ENCODE measurements at regions not wholly inside any gene's neighbourhood (a gene's known extent, or its start where the extent isn't known, plus 50 kb on each side); places are given as distances from the start of the nearest gene placed in this dataset.

DNA sequence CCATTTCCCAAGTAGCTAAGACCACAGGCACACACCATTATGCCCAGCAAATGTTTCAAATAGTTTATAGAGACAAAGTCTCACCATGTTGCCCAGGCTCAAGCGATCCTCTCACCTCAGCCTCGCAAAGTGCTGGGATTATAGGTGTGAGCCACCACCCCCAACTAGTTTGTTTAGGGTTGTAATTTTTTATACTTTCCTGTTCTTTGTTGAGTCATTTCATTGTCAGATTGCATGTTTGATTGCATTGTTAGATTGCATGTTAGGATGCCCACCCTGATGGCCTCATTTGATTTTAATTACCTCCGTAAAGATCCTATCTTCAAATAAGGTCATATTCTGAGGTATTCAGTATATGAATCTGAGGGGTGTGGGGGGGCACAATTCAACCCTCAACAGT, 73.3 kb upstream of the SASH1 start:
- no peak overlapping the region for H3K4me3 ChIP-seq (ENCODE audit: low read depth in 1 of 5, low read length in 5 of 5)
- no peaks in the 10 kb centered on the region for H3K9me3 ChIP-seq (ENCODE audit: control insufficient read depth in 5 of 5, low read length in 5 of 5)
- peaks cover 0 to 4% (median 3%) of the 10 kb centered on the region in 5 donors for H3K27me3 ChIP-seq (ENCODE audit: control insufficient read depth in 5 of 5, insufficient read depth in 4 of 5, low read length in 5 of 5)
- H3K36me3 ChIP-seq (ENCODE audit: control insufficient read depth in 5 of 5, insufficient read depth in 5 of 5, low read length in 5 of 5): no peaks in the 10 kb centered on the region
- no peak overlapping the region for H3K27ac ChIP-seq (ENCODE audit: low read depth, low read length)
- H3K4me1 ChIP-seq (ENCODE audit: control insufficient read depth in 5 of 5, insufficient read depth in 5 of 5, low read length in 5 of 5): peaks cover 0 to 6% (median 3%) of the 10 kb centered on the region in 5 donors
- H3K9ac ChIP-seq (ENCODE audit: low read length in 5 of 5): no peak overlapping the region

DNA sequence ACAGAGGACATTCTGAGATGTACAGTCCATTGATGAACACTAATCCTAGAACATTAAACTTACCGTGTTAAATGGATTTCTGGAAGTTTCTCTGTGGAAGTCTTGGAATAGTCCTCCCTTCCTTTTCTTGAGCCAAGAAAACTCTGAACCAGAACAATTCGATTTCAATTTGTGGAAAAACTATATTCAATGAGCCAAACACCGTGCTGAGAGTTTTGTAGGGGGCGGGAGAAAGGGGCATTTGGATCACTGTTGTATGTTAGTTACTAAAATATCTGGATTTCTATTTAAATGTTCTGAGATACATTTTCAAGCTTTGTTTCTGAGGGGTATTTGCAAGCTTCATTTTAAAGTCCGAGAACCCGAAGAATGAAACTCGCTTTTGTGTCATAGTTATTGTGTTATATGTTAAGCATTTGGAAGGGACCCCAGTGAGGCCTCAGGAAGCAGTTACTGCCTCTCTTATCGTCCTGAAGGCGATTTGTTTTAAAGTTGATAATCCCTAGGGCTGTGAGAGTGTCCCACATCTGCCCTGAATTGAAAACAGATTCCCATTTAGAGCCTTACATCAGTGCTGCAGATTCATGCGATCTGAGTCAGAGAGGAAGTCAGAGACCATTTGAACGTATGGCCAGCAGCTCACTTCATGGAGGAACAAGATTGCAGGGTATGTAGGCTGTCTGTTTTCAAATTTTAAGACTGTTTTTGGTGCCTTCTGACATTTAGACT, 70.8 kb upstream of the SASH1 start:
- Histone ChIP-seq H3K36me3 (ENCODE audit: control insufficient read depth in 5 of 5, insufficient read depth in 5 of 5, low read length in 5 of 5) (no peaks in the 10 kb centered on the region), H3K4me3 (ENCODE audit: low read depth in 1 of 5, low read length in 5 of 5) (peak overlapping the region; percentile 7 to 61 (median 33)), H3K27me3 (ENCODE audit: control insufficient read depth in 5 of 5, insufficient read depth in 4 of 5, low read length in 5 of 5) (peaks cover 0 to 6% (median 4%) of the 10 kb centered on the region in 5 donors), H3K9ac (ENCODE audit: low read length in 5 of 5) (peak overlapping the region in 1 of 5 donors; percentile 29), H3K4me1 (ENCODE audit: control insufficient read depth in 5 of 5, insufficient read depth in 5 of 5, low read length in 5 of 5) (peaks cover 0 to 6% (median 3%) of the 10 kb centered on the region in 5 donors), H3K9me3 (ENCODE audit: control insufficient read depth in 5 of 5, low read length in 5 of 5) (no peaks in the 10 kb centered on the region), H3K27ac (ENCODE audit: low read depth, low read length) (peak overlapping the region; percentile 66)

DNA sequence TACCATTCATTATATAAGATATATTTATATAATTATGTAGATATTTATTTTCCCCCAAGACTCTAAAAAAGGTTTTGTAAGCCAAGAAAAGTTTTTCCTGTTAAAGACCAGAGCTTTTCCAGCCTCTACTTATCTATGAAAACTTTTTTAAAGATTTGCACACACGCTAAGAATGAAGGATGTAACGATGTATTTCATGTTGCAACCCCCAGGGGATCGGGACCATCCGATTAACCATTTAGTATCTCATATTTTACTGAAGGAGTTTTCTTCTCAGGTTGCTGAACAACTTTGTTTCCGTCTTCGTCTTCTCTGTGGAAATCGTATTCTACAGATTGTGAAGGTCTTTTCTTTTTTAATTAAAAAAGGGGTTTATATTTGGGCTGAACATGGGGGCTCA, 70.0 kb upstream of the SASH1 start:
- Histone ChIP-seq H3K9ac (ENCODE audit: low read length in 5 of 5) (no peak overlapping the region), H3K9me3 (ENCODE audit: control insufficient read depth in 5 of 5, low read length in 5 of 5) (no peaks in the 10 kb centered on the region), H3K4me1 (ENCODE audit: control insufficient read depth in 5 of 5, insufficient read depth in 5 of 5, low read length in 5 of 5) (peaks cover 0 to 6% (median 3%) of the 10 kb centered on the region in 5 donors), H3K27me3 (ENCODE audit: control insufficient read depth in 5 of 5, insufficient read depth in 4 of 5, low read length in 5 of 5) (peaks cover 0 to 6% (median 3%) of the 10 kb centered on the region in 5 donors), H3K4me3 (ENCODE audit: low read depth in 1 of 5, low read length in 5 of 5) (peak overlapping the region; percentile 0 to 61 (median 33)), H3K27ac (ENCODE audit: low read depth, low read length) (no peak overlapping the region), H3K36me3 (ENCODE audit: control insufficient read depth in 5 of 5, insufficient read depth in 5 of 5, low read length in 5 of 5) (no peaks in the 10 kb centered on the region)

DNA sequence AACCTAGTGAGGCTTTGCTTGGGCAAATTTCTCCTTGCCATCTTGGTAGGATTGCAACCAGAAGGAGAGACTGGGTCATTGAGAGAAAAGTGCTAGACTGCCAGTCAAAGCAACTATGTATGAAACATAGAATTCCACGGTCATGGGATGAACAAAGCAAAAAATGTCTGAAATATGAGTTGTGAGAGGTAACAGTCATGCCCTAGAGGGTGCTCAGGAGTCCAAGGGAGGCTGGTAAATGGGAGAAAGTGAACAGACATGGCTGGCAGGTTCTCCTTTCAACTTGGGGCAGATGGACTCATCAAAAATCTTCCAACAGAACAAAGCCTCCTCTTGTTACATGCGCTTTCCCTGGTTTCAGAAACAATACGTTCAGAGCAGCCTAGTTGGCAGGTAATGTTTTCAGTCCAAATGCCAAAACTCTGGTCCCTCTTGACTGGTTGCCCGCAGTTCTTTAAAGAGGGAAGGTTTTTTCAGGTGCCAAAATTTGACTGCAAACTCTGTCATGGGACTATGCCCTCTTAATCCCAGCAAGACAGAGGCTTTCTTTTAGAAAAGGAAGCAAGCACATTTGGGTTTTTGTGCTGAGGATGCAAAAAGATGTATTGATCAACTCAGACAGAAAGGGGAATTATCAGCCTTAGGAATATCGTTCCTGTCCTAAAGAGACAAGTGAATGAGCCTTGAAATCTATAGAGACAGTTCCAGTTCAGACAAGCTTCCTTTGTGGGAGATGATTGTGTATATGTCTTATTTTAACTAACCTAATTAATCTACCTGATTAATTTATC, 68.5 kb upstream of the SASH1 start:
- peaks cover 0 to 6% (median 0%) of the 10 kb centered on the region in 5 donors for H3K27me3 ChIP-seq (ENCODE audit: control insufficient read depth in 5 of 5, insufficient read depth in 4 of 5, low read length in 5 of 5)
- H3K9ac ChIP-seq (ENCODE audit: low read length in 5 of 5): no peak overlapping the region
- H3K4me1 ChIP-seq (ENCODE audit: control insufficient read depth in 5 of 5, insufficient read depth in 5 of 5, low read length in 5 of 5): peaks cover 0 to 6% (median 3%) of the 10 kb centered on the region in 5 donors
- H3K27ac ChIP-seq (ENCODE audit: low read depth, low read length): no peak overlapping the region
- no peaks in the 10 kb centered on the region for H3K9me3 ChIP-seq (ENCODE audit: control insufficient read depth in 5 of 5, low read length in 5 of 5)
- H3K36me3 ChIP-seq (ENCODE audit: control insufficient read depth in 5 of 5, insufficient read depth in 5 of 5, low read length in 5 of 5): no peaks in the 10 kb centered on the region
- peak overlapping the region in 1 of 5 donors; percentile 11 for H3K4me3 ChIP-seq (ENCODE audit: low read depth in 1 of 5, low read length in 5 of 5)

DNA sequence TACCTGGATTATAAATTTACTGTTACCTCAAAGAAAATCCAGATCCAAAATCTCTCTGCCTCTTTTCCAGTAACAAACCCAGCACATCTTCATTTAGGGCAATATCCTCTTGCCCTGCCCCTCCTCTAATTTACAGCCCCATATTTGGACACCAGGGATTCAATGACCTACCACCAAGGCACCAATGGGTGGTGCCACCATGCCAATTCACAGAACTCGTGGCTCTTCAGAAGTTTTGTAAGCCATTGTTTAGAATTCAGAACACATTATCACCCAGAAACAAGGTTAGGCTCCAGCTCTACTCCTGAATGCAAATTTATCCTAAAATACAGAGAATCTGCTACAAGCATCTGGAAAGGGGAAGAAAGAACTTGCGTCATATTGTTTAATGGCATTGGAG, 67.8 kb upstream of the SASH1 start:
- Histone ChIP-seq H3K9ac (ENCODE audit: low read length in 5 of 5) (no peak overlapping the region), H3K27me3 (ENCODE audit: control insufficient read depth in 5 of 5, insufficient read depth in 4 of 5, low read length in 5 of 5) (peaks cover 0 to 6% (median 0%) of the 10 kb centered on the region in 5 donors), H3K4me3 (ENCODE audit: low read depth in 1 of 5, low read length in 5 of 5) (no peak overlapping the region), H3K36me3 (ENCODE audit: control insufficient read depth in 5 of 5, insufficient read depth in 5 of 5, low read length in 5 of 5) (no peaks in the 10 kb centered on the region), H3K9me3 (ENCODE audit: control insufficient read depth in 5 of 5, low read length in 5 of 5) (no peaks in the 10 kb centered on the region), H3K27ac (ENCODE audit: low read depth, low read length) (no peak overlapping the region), H3K4me1 (ENCODE audit: control insufficient read depth in 5 of 5, insufficient read depth in 5 of 5, low read length in 5 of 5) (peaks cover 0 to 6% (median 3%) of the 10 kb centered on the region in 5 donors)

DNA sequence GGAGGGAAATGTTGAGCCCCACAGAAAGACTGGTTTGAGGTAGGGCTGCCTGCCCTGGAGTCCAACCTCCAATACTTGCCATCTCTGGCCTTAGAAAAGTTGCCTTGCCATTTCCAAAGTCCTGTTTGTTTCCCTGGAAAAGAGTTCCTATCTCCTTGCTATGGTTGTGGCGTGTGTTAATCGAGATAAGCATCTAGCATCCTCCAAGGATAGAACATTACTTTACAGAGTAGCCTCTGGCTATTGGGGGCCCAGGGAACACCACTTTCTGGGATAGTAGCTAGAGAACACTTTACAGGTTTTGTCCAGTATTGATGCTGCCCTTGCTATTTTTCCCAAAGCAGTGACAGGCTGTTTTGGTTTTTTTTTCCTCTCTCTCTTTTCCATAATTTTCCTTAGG, 57.4 kb upstream of the SASH1 start:
- no peak overlapping the region for H3K4me3 ChIP-seq (ENCODE audit: low read depth in 1 of 5, low read length in 5 of 5)
- H3K36me3 ChIP-seq (ENCODE audit: control insufficient read depth in 5 of 5, insufficient read depth in 5 of 5, low read length in 5 of 5): no peaks in the 10 kb centered on the region
- no peak overlapping the region for H3K9ac ChIP-seq (ENCODE audit: low read length in 5 of 5)
- H3K9me3 ChIP-seq (ENCODE audit: control insufficient read depth in 5 of 5, low read length in 5 of 5): no peaks in the 10 kb centered on the region
- no peak overlapping the region for H3K27ac ChIP-seq (ENCODE audit: low read depth, low read length)
- H3K4me1 ChIP-seq (ENCODE audit: control insufficient read depth in 5 of 5, insufficient read depth in 5 of 5, low read length in 5 of 5): peaks cover 0 to 9% (median 0%) of the 10 kb centered on the region in 5 donors
- no peaks in the 10 kb centered on the region for H3K27me3 ChIP-seq (ENCODE audit: control insufficient read depth in 5 of 5, insufficient read depth in 4 of 5, low read length in 5 of 5)

DNA sequence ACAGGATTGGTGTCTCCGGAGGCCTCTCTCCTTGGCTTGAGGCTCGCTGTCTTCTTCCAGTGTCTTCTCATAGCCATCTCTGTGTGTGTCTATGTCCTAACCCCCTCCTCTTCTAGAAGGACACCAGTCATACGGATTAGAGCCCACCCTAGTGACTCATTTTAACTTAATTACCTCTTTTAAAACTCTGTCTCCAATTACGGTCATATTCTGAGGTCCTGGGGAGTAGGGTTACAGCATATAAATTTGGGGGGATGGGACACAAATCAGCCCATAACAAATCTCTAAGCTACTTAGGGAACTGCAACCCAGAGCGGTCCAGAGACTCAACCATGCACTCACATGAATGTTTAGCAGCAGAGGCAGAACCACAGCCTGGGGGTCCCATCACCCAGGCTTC, 56.1 kb upstream of the SASH1 start:
- H3K27ac ChIP-seq (ENCODE audit: low read depth, low read length): no peak overlapping the region
- H3K9me3 ChIP-seq (ENCODE audit: control insufficient read depth in 5 of 5, low read length in 5 of 5): no peaks in the 10 kb centered on the region
- no peak overlapping the region for H3K4me3 ChIP-seq (ENCODE audit: low read depth in 1 of 5, low read length in 5 of 5)
- no peaks in the 10 kb centered on the region for H3K27me3 ChIP-seq (ENCODE audit: control insufficient read depth in 5 of 5, insufficient read depth in 4 of 5, low read length in 5 of 5)
- H3K4me1 ChIP-seq (ENCODE audit: control insufficient read depth in 5 of 5, insufficient read depth in 5 of 5, low read length in 5 of 5): peaks cover 0 to 15% (median 0%) of the 10 kb centered on the region in 5 donors
- H3K9ac ChIP-seq (ENCODE audit: low read length in 5 of 5): no peak overlapping the region
- H3K36me3 ChIP-seq (ENCODE audit: control insufficient read depth in 5 of 5, insufficient read depth in 5 of 5, low read length in 5 of 5): no peaks in the 10 kb centered on the region

DNA sequence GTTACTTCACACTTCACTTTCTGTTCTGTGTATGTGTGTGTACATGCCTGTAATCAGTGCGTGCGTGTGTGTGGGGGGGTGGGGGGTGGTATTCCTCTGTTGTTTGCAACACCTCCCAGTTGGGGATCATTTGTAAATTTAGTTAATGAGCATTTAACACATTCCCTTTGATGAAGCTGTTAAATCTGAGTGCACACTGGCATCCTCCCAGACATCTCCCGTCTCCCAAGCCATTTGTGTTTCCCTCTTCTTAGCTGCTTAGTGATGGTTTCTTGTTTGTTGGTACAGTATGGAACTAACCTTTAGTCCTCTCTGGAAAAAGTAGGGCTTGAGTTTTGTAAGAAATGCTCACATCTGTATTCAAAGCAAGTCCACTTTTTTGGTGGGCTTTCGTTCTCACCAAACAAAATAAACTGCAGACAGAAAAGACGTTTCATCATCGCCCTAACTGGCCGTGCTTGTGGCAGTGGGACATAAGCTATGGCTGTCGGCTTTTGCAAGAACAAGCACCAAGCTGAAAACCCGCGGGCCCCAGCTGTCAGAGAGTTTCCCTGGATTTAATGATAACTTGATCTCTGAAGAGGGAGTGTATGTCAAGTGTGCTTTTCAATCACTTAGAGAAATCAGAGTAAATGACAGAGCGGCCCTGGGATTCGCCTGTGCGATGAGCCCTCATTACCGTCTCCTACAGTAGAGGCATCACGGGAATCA, 54.9 kb upstream of the SASH1 start:
- no peaks in the 10 kb centered on the region for H3K27me3 ChIP-seq (ENCODE audit: control insufficient read depth in 5 of 5, insufficient read depth in 4 of 5, low read length in 5 of 5)
- no peak overlapping the region for H3K9ac ChIP-seq (ENCODE audit: low read length in 5 of 5)
- H3K36me3 ChIP-seq (ENCODE audit: control insufficient read depth in 5 of 5, insufficient read depth in 5 of 5, low read length in 5 of 5): no peaks in the 10 kb centered on the region
- H3K4me3 ChIP-seq (ENCODE audit: low read depth in 1 of 5, low read length in 5 of 5): no peak overlapping the region
- peaks cover 0 to 25% (median 0%) of the 10 kb centered on the region in 5 donors for H3K4me1 ChIP-seq (ENCODE audit: control insufficient read depth in 5 of 5, insufficient read depth in 5 of 5, low read length in 5 of 5)
- H3K27ac ChIP-seq (ENCODE audit: low read depth, low read length): no peak overlapping the region
- no peaks in the 10 kb centered on the region for H3K9me3 ChIP-seq (ENCODE audit: control insufficient read depth in 5 of 5, low read length in 5 of 5)

DNA sequence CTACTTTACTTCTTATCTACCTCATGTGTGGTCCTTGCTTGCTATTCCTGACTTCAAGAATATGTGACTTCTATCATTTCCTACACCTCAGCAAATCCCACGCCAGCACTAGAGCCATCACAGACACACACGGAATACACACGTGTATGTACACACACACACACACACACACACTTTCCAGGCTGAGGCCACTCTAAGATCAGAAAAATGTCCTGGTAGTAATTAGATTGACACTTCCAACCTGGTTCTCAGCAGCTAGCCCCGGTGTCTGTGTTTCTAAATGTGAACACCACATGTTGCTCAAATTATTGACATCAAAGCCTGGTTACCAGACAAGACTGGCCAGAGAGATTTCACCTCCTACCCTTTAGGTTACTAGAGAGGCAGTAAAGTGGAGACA, 54.1 kb upstream of the SASH1 start:
- Histone ChIP-seq H3K9ac (ENCODE audit: low read length in 5 of 5) (no peak overlapping the region), H3K27ac (ENCODE audit: low read depth, low read length) (peak overlapping the region; percentile 44), H3K4me1 (ENCODE audit: control insufficient read depth in 5 of 5, insufficient read depth in 5 of 5, low read length in 5 of 5) (peaks cover 0 to 25% (median 0%) of the 10 kb centered on the region in 5 donors), H3K36me3 (ENCODE audit: control insufficient read depth in 5 of 5, insufficient read depth in 5 of 5, low read length in 5 of 5) (no peaks in the 10 kb centered on the region), H3K27me3 (ENCODE audit: control insufficient read depth in 5 of 5, insufficient read depth in 4 of 5, low read length in 5 of 5) (peaks cover 0 to 3% (median 0%) of the 10 kb centered on the region in 5 donors), H3K4me3 (ENCODE audit: low read depth in 1 of 5, low read length in 5 of 5) (peak overlapping the region in 2 of 5 donors; percentile 16 to 51), H3K9me3 (ENCODE audit: control insufficient read depth in 5 of 5, low read length in 5 of 5) (no peaks in the 10 kb centered on the region)
